Duodenal mucosa (tissue), 2 donors: ENCODE measurements at regions not wholly inside any gene's neighbourhood (a gene's known extent, or its start where the extent isn't known, plus 50 kb on each side); places are given as distances from the start of the nearest gene placed in this dataset.
"Not testable (repeated sequence)": the region's sequence is repeated elsewhere in the genome, so short reads cannot be mapped to it uniquely, and the experiment has no call there.

Experiments used
- H3K27ac ChIP-seq: one replicate; pipeline ENCODE4 v1.7.0; 2013; ENCODE audit warnings: low read depth, low read length
- H3K27me3 ChIP-seq, 2 donors: one replicate each; pipeline ENCODE4 v1.7.0; 2013; ENCODE audit warnings: low read length in 2 of 2, control low read depth in 1 of 2; ENCODE audit not compliant: insufficient read depth in 2 of 2, control insufficient read depth in 1 of 2
- H3K36me3 ChIP-seq, 2 donors: one replicate each; pipeline ENCODE4 v1.7.0; 2013; ENCODE audit warnings: low read length in 2 of 2, control low read depth in 1 of 2; ENCODE audit not compliant: insufficient read depth in 2 of 2, control insufficient read depth in 1 of 2
- H3K4me1 ChIP-seq, 2 donors: one replicate each; pipeline ENCODE4 v1.7.0; 2013; ENCODE audit warnings: low read length in 2 of 2, control low read depth in 1 of 2; ENCODE audit not compliant: insufficient read depth in 2 of 2, control insufficient read depth in 1 of 2
- H3K4me3 ChIP-seq, 2 donors: one replicate each; pipeline ENCODE4 v1.7.0; 2013; ENCODE audit warnings: low read length in 2 of 2, low read depth in 1 of 2
- H3K9ac ChIP-seq, 2 donors: one replicate each; pipeline ENCODE4 v1.7.0; 2013; ENCODE audit warnings: low read length in 2 of 2, low read depth in 1 of 2
- H3K9me3 ChIP-seq, 2 donors: one replicate each; pipeline ENCODE4 v1.7.0; 2013; ENCODE audit warnings: low read length in 2 of 2, control low read depth in 1 of 2; ENCODE audit not compliant: control insufficient read depth in 1 of 2

GRCh38 chr10:2334575-2334974 lies 597.2 kb upstream of the ADARB2 start:
- H3K27ac ChIP-seq, result no peak overlapping the region
- H3K27me3 ChIP-seq, result no peaks in the 10 kb centered on the region
- no peaks in the 10 kb centered on the region for H3K36me3 ChIP-seq
- H3K4me1 ChIP-seq, result no peaks in the 10 kb centered on the region
- no peak overlapping the region for H3K4me3 ChIP-seq
- H3K9ac ChIP-seq, result no peak overlapping the region
- H3K9me3 ChIP-seq, result no peaks in the 10 kb centered on the region

GRCh38 chr10:2329082-2329481 lies 591.8 kb upstream of the ADARB2 start:
- no peak overlapping the region for H3K4me3 ChIP-seq
- no peaks in the 10 kb centered on the region for H3K4me1 ChIP-seq
- no peaks in the 10 kb centered on the region for H3K27me3 ChIP-seq
- no peak overlapping the region for H3K27ac ChIP-seq
- no peak overlapping the region for H3K9ac ChIP-seq
- no peaks in the 10 kb centered on the region for H3K9me3 ChIP-seq
- H3K36me3 ChIP-seq, result no peaks in the 10 kb centered on the region

GRCh38 chr10:2326411-2326810 lies 589.1 kb upstream of the ADARB2 start:
- no peak overlapping the region for H3K9ac ChIP-seq
- no peaks in the 10 kb centered on the region for H3K36me3 ChIP-seq

GRCh38 chr10:2315045-2315485 lies 577.7 kb upstream of the ADARB2 start:
- H3K9ac ChIP-seq, H3K4me1 ChIP-seq, H3K9me3 ChIP-seq, H3K36me3 ChIP-seq, H3K4me3 ChIP-seq, H3K27me3 ChIP-seq, H3K27ac ChIP-seq: not testable (repeated sequence)

More at GRCh38 chr10:2326411-2326810, 589.1 kb upstream of the ADARB2 start:
- H3K27ac ChIP-seq, result no peak overlapping the region
- H3K4me1 ChIP-seq, result no peaks in the 10 kb centered on the region
- no peaks in the 10 kb centered on the region for H3K27me3 ChIP-seq
- H3K9me3 ChIP-seq, result no peaks in the 10 kb centered on the region
- no peak overlapping the region for H3K4me3 ChIP-seq

GRCh38 chr10:2306081-2306480 lies 568.8 kb upstream of the ADARB2 start:
- Histone ChIP-seq H3K4me3 (no peak overlapping the region), H3K27me3 (no peaks in the 10 kb centered on the region), H3K36me3 (no peaks in the 10 kb centered on the region), H3K9ac (no peak overlapping the region), H3K9me3 (no peaks in the 10 kb centered on the region), H3K4me1 (no peaks in the 10 kb centered on the region), H3K27ac (no peak overlapping the region)

- H3K36me3 ChIP-seq, result no peaks in the 10 kb centered on the region
- H3K27ac ChIP-seq, result no peak overlapping the region
- H3K4me3 ChIP-seq, result no peak overlapping the region
- H3K9ac ChIP-seq, result no peak overlapping the region
- H3K4me1 ChIP-seq, result no peaks in the 10 kb centered on the region
- no peaks in the 10 kb centered on the region for H3K9me3 ChIP-seq
- H3K27me3 ChIP-seq, result no peaks in the 10 kb centered on the region
These were observed 565.8 kb upstream of the ADARB2 start for GRCh38 chr10:2303169-2303568.

- Histone ChIP-seq H3K27ac (no peak overlapping the region), H3K9me3 (no peaks in the 10 kb centered on the region)
These were observed 563.9 kb upstream of the ADARB2 start for GRCh38 chr10:2301227-2301626.

GRCh38 chr10:2300231-2300630 lies 562.9 kb upstream of the ADARB2 start:
- Histone ChIP-seq H3K27me3 (no peaks in the 10 kb centered on the region), H3K9me3 (no peaks in the 10 kb centered on the region), H3K27ac (no peak overlapping the region), H3K9ac (no peak overlapping the region), H3K4me1 (no peaks in the 10 kb centered on the region), H3K4me3 (no peak overlapping the region), H3K36me3 (no peaks in the 10 kb centered on the region)

More at GRCh38 chr10:2301227-2301626, 563.9 kb upstream of the ADARB2 start:
- H3K36me3 ChIP-seq, result no peaks in the 10 kb centered on the region
- H3K9ac ChIP-seq, result no peak overlapping the region
- no peaks in the 10 kb centered on the region for H3K27me3 ChIP-seq
- H3K4me3 ChIP-seq, result no peak overlapping the region
- H3K4me1 ChIP-seq, result no peaks in the 10 kb centered on the region

GRCh38 chr10:2296179-2296891 lies 559.0 kb upstream of the ADARB2 start:
- Histone ChIP-seq H3K4me1 (no peaks in the 10 kb centered on the region), H3K9ac (no peak overlapping the region), H3K27me3 (no peaks in the 10 kb centered on the region), H3K27ac (no peak overlapping the region), H3K9me3 (no peaks in the 10 kb centered on the region), H3K4me3 (no peak overlapping the region), H3K36me3 (no peaks in the 10 kb centered on the region)

- no peaks in the 10 kb centered on the region for H3K9me3 ChIP-seq
- no peaks in the 10 kb centered on the region for H3K36me3 ChIP-seq
- no peak overlapping the region for H3K27ac ChIP-seq
- no peak overlapping the region for H3K4me3 ChIP-seq
- H3K27me3 ChIP-seq, result no peaks in the 10 kb centered on the region
- H3K4me1 ChIP-seq, result no peaks in the 10 kb centered on the region
- no peak overlapping the region for H3K9ac ChIP-seq
These were observed 557.4 kb upstream of the ADARB2 start for GRCh38 chr10:2294739-2295138.
